CD4-positive, alpha-beta T cell treated with Interleukin-17A for 1 hour (primary cell): ENCODE measurements at regions not wholly inside any gene's neighbourhood (a gene's known extent, or its start where the extent isn't known, plus 50 kb on each side); places are given as distances from the start of the nearest gene placed in this dataset.

Source experiments
- DNase-seq: peaks from one replicate; pipeline ENCODE4 v3.0.0-alpha.2; 2020

DNA sequence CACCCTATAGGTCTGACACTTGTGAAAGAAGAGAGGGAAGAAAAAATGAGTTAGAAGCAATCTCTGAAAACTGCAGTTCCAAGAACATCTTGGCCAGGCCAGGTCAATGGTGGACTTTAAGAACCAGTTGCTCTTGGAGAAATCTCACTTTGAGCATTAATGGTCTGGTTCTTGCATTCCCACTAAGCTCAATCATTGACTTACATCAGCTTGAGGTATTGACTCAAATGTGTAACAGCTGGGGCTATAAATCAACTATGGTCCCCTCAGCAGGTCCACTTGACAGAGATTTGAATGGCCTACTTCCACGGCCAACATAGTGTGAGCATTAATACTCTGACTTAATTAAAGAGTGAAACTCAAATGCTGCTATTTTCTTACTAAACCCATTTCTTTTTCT is 357.8 kb upstream of the RGMB start:
- no peak for DNase-seq

GRCh38 chr5:98416541-98416940 is 356.9 kb upstream of the RGMB start:
- DNase-seq: no peak

GRCh38 chr5:98419825-98420224 is 353.6 kb upstream of the RGMB start:
- DNase-seq: no peak

DNA sequence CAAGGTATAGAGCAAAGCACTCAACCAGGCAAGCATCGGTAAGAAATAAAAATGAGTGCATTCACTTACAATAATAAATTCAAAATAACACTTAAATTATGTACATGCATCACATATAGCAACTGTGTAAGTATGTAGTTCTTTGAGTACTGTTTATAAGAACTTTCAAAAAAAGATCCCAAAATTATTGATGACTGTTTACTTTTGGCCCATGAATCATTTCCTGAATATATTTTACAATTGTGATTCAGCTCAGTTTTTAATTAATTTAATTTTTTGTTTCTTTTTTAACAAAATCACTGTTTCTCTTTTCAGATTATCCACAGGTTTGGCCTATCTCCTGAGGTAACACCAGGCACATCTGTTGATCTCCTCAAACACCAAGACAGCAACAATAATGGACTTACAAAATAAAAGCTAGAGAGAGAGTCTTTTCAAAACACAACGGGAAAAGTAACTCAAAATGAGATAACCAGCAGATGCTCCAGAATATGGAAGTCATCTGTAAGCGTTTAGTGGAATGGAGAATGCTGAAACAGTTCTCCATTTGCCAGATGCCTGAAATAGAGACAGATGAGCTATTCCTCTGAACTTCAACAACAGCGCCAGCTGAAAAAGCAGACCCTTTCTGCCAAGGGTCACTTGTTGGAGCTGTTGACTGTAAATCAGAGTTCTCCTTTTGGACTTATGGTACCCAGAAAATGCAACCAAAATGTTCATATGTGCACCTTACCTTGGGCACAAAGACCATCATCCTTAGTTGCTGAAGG is 348.6 kb upstream of the RGMB start:
- DNase-seq: no peak

GRCh38 chr5:98425640-98426039 is 347.8 kb upstream of the RGMB start:
- DNase-seq: no peak

DNA sequence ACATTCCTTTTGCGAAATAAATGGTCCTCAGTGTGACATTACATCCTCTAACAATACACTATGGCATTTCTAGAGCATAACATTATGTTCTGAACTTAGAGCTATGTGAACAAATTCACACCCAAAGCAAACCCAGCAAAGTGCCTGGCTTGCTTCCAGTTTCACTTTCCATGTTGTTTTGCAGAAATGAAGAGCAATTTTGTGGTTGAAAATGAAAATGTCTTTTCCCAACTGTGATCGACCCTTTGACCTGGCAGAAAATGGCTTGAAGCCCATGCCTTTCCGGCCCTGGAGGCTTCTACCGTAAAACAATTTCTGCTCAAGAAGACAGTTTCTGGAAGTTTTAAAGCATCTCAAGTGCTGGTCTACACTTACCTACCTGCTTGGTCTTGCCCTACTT is 344.7 kb upstream of the RGMB start:
- DNase-seq: no peak

DNA sequence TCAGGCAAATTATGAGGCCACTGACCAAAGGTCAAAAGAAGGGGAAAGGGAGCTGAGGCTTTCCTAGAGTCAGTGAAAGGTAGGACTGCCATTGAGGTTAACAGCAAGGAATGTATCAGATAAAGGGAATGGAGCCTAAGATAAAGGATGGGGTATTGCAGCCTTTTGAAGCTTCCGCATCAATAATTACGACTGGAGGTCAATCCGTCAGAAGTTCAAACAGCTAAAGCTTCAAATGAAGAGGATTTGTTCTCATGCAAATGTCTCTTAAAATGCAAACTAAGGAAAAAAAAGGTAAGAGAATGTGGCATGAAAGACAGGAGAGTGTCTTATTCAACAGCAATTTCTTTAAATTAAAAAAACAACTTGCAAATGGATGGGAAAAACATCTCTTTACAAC is 341.1 kb upstream of the RGMB start:
- DNase-seq: no peak

DNA sequence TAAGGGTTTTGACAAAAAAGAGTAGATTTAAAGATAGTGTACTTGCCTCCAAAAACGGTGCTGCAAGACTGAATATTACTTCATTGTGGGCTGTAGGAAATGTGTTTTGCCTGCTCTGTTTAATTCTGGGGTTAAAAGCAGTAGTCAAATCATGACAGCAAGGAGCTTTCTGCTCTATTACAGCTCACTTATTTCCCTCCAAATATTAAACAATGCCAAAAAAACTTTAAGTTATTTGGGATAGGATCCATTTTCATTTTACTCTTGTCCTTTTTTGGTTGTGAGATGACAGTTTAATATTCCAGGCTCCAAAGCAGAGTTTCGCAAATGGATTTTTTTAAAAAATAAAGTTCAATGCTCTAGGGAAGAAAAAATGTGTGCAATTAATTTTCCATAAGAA is 340.4 kb upstream of the RGMB start:
- no peak for DNase-seq

GRCh38 chr5:98433673-98434072 is 339.8 kb upstream of the RGMB start:
- no peak for DNase-seq

GRCh38 chr5:98436667-98437066 is 336.8 kb upstream of the RGMB start:
- DNase-seq: no peak

DNA sequence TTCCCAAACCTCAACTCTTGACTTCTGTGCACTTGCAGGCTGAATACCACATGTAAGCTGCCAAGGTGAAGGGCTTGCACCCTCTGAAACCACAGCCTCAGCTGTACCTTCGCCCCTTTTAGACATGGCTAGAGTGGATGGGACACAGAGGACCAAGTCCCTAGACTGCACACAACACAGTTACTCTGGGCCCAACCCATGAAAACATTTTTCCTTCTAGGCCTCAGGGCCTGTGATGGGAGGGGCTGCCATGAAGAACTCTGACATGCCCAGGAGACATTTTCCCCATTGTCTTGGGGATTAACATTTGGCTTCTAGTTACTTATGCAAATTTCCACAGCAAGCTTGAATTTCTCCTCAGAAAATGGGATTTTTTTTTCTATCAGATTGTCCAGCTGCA is 331.0 kb upstream of the RGMB start:
- DNase-seq: no peak

GRCh38 chr5:98443881-98444280 is 329.6 kb upstream of the RGMB start:
- no peak for DNase-seq

- DNase-seq: no peak
These were observed 320.2 kb upstream of the RGMB start for GRCh38 chr5:98453296-98453695.

DNA sequence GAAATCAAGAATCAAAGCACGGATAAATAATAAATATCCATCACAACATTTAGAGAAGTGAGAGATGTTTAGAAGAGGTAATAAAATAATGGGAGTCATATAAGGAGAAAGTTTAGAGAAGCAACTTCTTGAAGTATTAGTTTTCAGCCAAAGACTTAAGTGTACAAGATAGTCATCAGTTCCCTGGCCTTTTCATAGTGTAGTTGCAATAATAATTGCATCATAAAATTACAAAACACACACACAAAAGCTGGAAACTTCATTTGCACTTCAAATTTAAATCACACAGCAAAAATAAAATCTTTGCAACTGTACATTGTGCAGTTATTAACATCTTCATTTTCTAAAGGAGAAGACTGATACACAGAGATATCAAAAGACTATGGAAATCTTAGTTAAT is 319.1 kb upstream of the RGMB start:
- no peak for DNase-seq

- DNase-seq: no peak
These were observed 318.6 kb upstream of the RGMB start for GRCh38 chr5:98454904-98455303.

GRCh38 chr5:98455665-98456064 is 317.8 kb upstream of the RGMB start:
- no peak for DNase-seq

DNA sequence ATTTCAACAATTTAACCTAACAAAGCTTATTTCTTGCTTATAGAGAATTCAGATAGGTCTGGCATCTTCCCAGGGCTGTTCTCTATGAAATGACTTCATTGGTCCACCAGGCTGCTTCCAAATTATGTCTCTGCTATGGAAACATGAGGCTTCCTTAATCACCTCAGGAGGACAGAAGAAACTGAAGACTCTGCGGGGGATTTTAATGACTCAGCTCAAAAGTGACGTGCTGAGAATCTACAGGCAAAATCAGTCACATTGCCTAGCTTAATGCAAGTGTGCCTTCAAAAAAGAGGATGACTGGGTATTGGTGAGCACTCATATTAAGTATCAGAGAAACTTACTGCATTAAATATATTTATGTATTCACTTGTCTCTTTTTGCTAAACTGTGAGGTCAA is 315.5 kb upstream of the RGMB start:
- no peak for DNase-seq

- DNase-seq: no peak
These were observed 314.7 kb upstream of the RGMB start for GRCh38 chr5:98458726-98459125.

DNA sequence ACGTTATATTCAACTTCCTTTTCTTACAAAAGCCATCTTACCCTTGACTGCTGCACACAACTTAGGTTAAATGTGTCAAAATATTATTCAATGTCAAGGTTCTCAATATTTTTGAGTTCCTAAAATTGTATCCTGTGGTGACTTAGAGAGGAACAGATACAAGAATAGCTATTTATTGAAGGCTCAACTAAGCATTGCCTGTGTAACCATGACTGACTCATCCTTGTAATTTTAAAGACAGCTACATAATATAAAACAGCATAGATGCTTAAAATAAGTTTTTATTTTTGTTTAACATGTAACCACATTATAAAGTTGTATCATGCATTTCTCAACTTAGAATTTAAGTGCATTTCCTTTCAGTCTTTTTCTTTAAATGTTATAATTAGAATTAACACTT is 312.9 kb upstream of the RGMB start:
- no peak for DNase-seq

DNA sequence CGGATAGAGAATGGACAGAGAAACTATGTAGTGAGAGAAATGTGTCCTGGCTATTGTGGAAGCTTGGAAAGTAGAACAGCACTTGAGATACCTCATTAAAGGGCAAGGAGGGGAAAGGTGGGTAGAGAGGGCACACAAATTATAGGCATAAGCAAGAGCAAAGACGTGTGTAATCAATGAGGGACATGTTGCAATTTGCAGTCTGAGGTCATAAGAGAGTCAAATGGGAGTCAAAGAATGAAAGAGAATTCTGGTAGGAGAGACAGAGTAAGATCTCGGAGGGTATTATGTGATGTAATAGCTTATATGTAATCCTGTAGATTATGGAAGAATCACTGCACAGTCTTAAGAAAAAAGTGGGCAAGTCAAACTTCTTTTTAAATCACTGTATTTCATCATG is 312.0 kb upstream of the RGMB start:
- DNase-seq: no peak

- DNase-seq: no peak
These were observed 310.2 kb upstream of the RGMB start for GRCh38 chr5:98463222-98463621.

DNA sequence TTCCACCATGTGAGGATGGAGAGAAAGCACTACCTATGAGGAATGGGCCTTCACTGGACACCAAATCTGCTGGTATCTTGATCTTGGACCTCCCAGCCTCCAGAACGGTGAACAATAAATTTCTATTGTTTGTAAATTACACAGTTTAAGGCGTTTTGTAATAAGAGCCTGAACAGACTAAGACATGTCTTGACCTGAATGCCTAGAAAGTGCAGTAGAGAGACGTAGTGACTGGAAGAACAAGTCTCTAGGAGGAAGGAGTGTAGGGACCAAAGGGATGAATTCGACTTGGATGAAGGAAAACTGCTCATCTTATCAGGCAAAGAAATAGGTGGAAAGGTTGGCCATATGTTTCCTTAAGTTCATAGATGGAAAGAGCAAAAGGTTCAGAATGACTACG is 309.8 kb upstream of the RGMB start:
- DNase-seq: no peak

DNA sequence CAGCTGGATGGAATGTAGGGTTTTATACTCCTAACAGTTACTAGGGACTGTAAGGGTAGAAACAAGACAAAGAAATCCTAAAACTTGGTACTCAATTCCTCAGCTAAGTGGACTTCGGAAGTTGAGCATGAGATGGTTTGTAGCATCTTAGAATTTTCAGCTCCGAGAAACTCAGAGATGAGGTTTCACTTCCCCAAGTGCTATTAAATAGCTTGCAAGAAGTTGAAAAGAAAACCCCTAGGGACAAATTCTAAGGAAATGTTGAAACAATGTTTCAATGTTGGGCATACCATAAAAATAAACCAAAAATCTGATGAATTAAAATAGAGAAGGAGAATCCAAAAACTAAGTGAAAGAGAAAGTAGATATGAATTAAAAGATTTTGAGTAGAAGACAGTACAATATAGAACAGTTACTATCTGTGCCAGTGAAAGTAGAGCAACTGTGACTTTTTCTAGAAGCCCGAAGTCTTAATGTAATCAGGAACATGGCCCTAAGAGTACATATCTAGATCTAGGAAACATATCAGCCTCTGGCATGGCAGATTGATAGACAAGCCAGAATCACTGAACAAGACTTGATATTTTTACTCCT is 308.6 kb upstream of the RGMB start:
- no peak for DNase-seq

DNA sequence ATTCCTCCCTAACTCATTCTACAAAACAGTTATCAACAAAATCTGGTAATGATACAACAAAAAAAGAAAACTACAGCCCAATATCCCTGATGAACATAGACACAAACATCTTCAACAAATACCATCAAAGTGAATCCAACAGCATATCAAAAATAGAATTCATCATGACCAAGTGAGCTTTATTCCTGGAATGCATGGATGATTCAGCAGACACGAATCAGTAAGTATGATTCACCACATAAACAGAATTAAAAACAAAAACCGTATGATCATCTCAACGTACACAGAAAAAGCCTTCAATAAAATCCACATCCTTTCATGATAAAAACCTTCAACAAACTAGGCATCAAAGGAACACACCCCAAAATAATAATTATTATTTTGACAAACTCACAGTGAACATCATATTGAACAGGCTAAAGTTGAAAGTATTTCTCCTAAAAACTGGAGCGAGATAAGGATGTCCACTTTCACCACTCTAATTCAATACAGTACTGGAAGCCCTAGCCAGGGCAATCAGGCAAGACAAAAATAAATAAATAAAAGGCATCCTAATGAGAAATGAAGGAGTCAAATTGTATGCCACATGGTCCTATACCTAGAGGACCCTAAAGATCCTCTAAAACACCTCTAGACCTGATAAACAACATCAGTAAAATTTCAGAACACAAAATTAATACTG is 305.1 kb upstream of the RGMB start:
- no peak for DNase-seq

DNA sequence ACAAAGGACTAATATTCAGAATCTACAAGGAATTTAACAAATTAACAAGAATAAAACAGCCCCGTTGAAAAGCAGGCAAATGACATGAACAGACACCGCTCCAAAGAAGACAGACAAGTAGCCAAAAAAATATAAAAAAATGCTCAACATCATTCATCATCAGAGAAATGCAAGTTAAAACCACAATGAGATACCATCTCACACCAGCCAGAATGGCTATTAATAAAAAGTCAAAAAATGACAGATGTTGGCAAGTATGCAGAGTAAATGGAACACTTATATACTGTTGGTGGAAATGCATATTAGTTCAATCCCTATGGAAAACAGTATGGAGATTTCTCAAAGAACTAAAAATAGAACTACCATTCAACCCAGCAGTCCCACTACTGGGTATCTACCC is 302.7 kb upstream of the RGMB start:
- DNase-seq: no peak
